Osteocyte (in vitro differentiated cells): ENCODE measurements at regions not wholly inside any gene's neighbourhood (a gene's known extent, or its start where the extent isn't known, plus 50 kb on each side); places are given as distances from the start of the nearest gene placed in this dataset.

Experiments used
- DNase-seq: peaks from one replicate; pipeline ENCODE4 v3.0.0; 2021; ENCODE audit warnings: mixed read lengths; ENCODE audit not compliant: unreplicated experiment; ENCODE audit errors: extremely low spot score
- H3K27ac Mint-ChIP-seq: one replicate; pipeline ENCODE4 v1.8.0; 2021; ENCODE audit warnings: mild to moderate bottlenecking, mixed read lengths; ENCODE audit not compliant: unreplicated experiment
- H3K27me3 Mint-ChIP-seq: one replicate; pipeline ENCODE4 v1.8.0; 2021; ENCODE audit warnings: mixed read lengths; ENCODE audit not compliant: unreplicated experiment
- H3K36me3 Mint-ChIP-seq: one replicate; pipeline ENCODE4 v1.8.0; 2021; ENCODE audit warnings: mixed read lengths; ENCODE audit not compliant: unreplicated experiment
- H3K4me1 Mint-ChIP-seq: one replicate; pipeline ENCODE4 v1.8.0; 2021; ENCODE audit warnings: mixed read lengths; ENCODE audit not compliant: unreplicated experiment
- H3K4me3 Mint-ChIP-seq: one replicate; pipeline ENCODE4 v1.8.0; 2021; ENCODE audit warnings: mild to moderate bottlenecking, moderate library complexity, mixed read lengths; ENCODE audit not compliant: unreplicated experiment
- H3K9me3 Mint-ChIP-seq: one replicate; pipeline ENCODE4 v1.8.0; 2021; ENCODE audit warnings: mixed read lengths; ENCODE audit not compliant: unreplicated experiment
- TF ChIP-seq, protein P1 (sequence below): fragments of 200-600 bp; sonication (generic); IDR thresholded peaks from 2 replicates; pipeline ENCODE4 v1.5.0; 2021; ENCODE audit warnings: antibody characterized with exemption, mild to moderate bottlenecking, moderate library complexity

DNA sequence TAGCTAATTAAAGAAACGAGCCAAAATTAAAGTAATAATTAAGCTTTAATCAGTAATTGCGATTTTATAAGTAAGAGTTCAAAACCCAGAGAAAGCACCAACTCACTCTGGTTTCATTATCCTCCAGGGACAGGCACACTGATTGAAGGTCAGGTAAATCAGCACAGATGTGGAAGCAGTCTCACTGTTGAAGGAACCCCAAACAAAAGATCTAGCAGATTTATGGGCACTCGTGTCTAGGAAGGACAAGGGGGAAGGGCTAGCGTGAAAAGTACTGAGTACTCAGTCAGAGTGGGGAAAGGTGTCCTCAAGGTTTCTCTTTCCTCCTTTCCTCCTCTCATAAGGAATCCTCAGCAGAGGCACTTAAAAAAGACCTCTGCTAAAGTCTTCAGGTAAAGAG, 320.1 kb downstream of the PYDC2 start:
- no peak overlapping the region for H3K27ac Mint-ChIP-seq
- TF ChIP-seq, protein P1, sequence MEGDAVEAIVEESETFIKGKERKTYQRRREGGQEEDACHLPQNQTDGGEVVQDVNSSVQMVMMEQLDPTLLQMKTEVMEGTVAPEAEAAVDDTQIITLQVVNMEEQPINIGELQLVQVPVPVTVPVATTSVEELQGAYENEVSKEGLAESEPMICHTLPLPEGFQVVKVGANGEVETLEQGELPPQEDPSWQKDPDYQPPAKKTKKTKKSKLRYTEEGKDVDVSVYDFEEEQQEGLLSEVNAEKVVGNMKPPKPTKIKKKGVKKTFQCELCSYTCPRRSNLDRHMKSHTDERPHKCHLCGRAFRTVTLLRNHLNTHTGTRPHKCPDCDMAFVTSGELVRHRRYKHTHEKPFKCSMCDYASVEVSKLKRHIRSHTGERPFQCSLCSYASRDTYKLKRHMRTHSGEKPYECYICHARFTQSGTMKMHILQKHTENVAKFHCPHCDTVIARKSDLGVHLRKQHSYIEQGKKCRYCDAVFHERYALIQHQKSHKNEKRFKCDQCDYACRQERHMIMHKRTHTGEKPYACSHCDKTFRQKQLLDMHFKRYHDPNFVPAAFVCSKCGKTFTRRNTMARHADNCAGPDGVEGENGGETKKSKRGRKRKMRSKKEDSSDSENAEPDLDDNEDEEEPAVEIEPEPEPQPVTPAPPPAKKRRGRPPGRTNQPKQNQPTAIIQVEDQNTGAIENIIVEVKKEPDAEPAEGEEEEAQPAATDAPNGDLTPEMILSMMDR, result no peak

DNA sequence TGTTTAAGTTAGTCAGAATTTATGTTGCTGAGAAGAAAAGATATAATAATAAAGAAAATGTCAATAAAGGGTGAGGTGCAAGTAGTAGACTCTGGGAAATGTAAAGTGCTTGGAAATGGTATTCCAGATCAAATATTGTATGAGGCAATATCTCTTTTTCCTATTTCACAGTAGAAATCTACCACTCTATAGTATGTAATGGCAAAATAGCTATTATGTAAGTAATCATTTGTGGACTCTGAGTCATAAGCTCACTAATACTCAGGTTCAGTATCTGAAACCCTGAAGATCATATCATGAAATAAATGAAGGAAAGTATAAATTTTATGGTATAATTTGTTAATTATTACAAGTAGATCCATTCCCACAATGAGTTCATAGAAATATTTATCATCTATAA, 322.1 kb downstream of the PYDC2 start:
- Mint-ChIP-seq H3K9me3 (no peaks in the 10 kb centered on the region), H3K27ac (no peak overlapping the region), H3K27me3 (no peaks in the 10 kb centered on the region), H3K4me3 (no peak overlapping the region), H3K36me3 (no peaks in the 10 kb centered on the region), H3K4me1 (peaks cover 1% of the 10 kb centered on the region)
- DNase-seq, result no peak
- TF ChIP-seq, protein P1, result no peak

More for the DNA sequence above, 320.1 kb downstream of the PYDC2 start:
- no peaks in the 10 kb centered on the region for H3K36me3 Mint-ChIP-seq
- H3K4me1 Mint-ChIP-seq, result peaks cover under 1% of the 10 kb centered on the region
- peaks cover 10% of the 10 kb centered on the region for H3K9me3 Mint-ChIP-seq
- H3K27me3 Mint-ChIP-seq, result no peaks in the 10 kb centered on the region
- DNase-seq, result no peak
- no peak overlapping the region for H3K4me3 Mint-ChIP-seq

DNA sequence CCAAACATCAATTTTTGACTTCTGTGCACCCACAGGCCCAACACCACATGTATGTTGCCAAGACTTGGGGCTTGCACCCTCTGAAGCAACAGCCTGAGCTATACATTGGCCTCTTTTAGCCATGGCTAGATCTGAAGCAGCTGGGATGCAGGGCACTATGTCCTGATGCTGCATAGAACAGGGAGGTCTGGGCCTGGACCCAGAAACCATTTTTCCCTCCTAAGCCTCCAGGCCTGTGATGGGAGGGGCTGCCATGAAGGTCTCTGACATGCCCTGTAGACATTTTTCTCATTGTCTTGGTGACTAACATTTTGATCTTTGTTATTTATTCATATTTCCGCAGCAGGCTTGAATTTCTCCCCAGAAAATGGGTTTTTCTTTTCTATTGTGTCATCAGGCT, 330.0 kb downstream of the PYDC2 start:
- TF ChIP-seq, protein P1, result no peak
- no peak overlapping the region for H3K27ac Mint-ChIP-seq
- H3K4me3 Mint-ChIP-seq, result no peak overlapping the region
- no peaks in the 10 kb centered on the region for H3K27me3 Mint-ChIP-seq
- H3K9me3 Mint-ChIP-seq, result peaks cover 11% of the 10 kb centered on the region
- H3K36me3 Mint-ChIP-seq, result no peaks in the 10 kb centered on the region
- peaks cover 9% of the 10 kb centered on the region for H3K4me1 Mint-ChIP-seq
- DNase-seq, result no peak

DNA sequence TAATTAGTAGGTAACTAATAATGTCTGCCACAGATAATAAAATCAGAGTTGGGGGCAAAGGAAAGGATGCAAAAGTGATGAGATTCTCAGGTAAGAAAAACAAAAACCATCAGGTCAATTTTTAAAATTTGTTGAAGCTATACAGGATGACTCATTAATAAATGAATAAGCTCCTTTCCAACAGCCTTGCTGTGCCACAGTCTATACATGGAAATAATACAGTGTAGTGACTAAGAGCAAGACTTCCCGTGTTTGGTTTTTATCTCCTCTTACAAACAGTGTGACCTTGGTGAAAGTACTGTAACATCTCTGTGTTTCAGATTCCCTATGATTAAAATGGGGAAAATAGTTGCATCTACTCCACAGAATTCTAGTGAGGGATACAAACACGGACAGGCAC, 331.6 kb downstream of the PYDC2 start:
- Mint-ChIP-seq H3K4me3 (no peak overlapping the region), H3K9me3 (peaks cover 11% of the 10 kb centered on the region), H3K27ac (no peak overlapping the region), H3K27me3 (no peaks in the 10 kb centered on the region), H3K4me1 (peaks cover 9% of the 10 kb centered on the region), H3K36me3 (no peaks in the 10 kb centered on the region)
- TF ChIP-seq, protein P1, result no peak
- DNase-seq, result no peak

DNA sequence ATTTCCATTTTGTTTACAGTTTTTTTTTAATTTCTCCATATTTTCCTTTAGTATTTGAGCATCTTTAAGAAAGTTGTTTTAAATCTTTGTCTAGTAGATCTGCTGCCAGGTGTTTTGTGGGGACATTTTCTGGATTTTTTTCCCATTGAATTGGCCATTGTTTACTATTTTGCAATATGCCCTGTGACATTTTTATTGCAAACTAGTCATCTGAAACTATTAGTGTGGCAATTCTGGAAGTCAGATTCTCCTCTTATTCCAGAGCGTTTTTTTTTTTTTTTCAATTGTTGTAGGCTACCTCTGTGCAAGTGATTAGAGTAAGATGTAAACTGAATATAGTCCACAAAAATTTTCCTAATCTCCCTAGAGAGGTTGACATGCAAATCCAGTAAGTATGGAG, 334.2 kb downstream of the PYDC2 start:
- Mint-ChIP-seq H3K36me3 (no peaks in the 10 kb centered on the region), H3K27me3 (no peaks in the 10 kb centered on the region), H3K9me3 (peaks cover 15% of the 10 kb centered on the region), H3K27ac (no peak overlapping the region), H3K4me1 (peaks cover 4% of the 10 kb centered on the region), H3K4me3 (no peak overlapping the region)
- no peak for DNase-seq
- TF ChIP-seq, protein P1, result no peak
